Gastroesophageal sphincter (tissue), 3 donors: ENCODE measurements at regions not wholly inside any gene's neighbourhood (a gene's known extent, or its start where the extent isn't known, plus 50 kb on each side); places are given as distances from the start of the nearest gene placed in this dataset.
"Not testable (repeated sequence)": the region's sequence is repeated elsewhere in the genome, so short reads cannot be mapped to it uniquely, and the experiment has no call there.

Experiments used
- EP300 ChIP-seq: sonication (generic); formaldehyde crosslinking; IDR thresholded peaks from one replicate; pipeline ENCODE4 v1.6.1; 2017; ENCODE audit warnings: antibody characterized with exemption, mild to moderate bottlenecking
- POLR2AphosphoS5 ChIP-seq: sonication (generic); formaldehyde crosslinking; IDR thresholded peaks from one replicate; pipeline ENCODE4 v1.6.1; 2017; ENCODE audit warnings: antibody characterized with exemption
- TF ChIP-seq, protein P1 (sequence below), 4 experiments: fragments of 200-600 bp in 2 of 4; fragments of 450-650 bp in 2 of 4; sonication (generic) in 1 of 4; IDR thresholded peaks; one replicate each; pipeline ENCODE4 v1.5.1; 2017 to 2019; ENCODE audit warnings: antibody characterized with exemption in 4 of 4, mild to moderate bottlenecking in 2 of 4, moderate library complexity in 2 of 4

DNA sequence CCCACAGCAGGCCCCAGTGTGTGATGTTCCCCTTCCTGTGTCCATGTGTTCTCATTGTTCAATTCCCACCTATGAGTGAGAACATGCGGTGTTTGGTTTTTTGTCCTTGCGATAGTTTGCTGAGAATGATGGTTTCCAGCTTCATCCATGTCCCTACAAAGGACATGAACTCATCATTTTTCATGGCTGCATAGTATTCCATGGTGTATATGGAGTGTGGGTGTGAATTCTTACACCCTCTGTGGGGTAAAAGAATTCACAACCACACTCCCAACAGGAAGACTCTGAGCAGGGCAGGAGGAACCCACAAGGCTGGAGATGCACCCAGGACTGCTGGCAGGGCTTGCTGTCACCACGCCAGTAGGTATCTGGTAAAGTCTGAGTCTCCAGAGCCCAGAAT is 80.9 kb downstream of the DHCR7 start:
- TF ChIP-seq, protein P1, sequence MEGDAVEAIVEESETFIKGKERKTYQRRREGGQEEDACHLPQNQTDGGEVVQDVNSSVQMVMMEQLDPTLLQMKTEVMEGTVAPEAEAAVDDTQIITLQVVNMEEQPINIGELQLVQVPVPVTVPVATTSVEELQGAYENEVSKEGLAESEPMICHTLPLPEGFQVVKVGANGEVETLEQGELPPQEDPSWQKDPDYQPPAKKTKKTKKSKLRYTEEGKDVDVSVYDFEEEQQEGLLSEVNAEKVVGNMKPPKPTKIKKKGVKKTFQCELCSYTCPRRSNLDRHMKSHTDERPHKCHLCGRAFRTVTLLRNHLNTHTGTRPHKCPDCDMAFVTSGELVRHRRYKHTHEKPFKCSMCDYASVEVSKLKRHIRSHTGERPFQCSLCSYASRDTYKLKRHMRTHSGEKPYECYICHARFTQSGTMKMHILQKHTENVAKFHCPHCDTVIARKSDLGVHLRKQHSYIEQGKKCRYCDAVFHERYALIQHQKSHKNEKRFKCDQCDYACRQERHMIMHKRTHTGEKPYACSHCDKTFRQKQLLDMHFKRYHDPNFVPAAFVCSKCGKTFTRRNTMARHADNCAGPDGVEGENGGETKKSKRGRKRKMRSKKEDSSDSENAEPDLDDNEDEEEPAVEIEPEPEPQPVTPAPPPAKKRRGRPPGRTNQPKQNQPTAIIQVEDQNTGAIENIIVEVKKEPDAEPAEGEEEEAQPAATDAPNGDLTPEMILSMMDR (IDR thresholded peaks at IDR 0.05), result not testable (repeated sequence)
- not testable (repeated sequence) for TF ChIP-seq POLR2AphosphoS5, EP300
